ENCODE measurements at regions not wholly inside any gene's neighbourhood (a gene's known extent, or its start where the extent isn't known, plus 50 kb on each side); places are given as distances from the start of the nearest gene placed in this dataset.

DNA sequence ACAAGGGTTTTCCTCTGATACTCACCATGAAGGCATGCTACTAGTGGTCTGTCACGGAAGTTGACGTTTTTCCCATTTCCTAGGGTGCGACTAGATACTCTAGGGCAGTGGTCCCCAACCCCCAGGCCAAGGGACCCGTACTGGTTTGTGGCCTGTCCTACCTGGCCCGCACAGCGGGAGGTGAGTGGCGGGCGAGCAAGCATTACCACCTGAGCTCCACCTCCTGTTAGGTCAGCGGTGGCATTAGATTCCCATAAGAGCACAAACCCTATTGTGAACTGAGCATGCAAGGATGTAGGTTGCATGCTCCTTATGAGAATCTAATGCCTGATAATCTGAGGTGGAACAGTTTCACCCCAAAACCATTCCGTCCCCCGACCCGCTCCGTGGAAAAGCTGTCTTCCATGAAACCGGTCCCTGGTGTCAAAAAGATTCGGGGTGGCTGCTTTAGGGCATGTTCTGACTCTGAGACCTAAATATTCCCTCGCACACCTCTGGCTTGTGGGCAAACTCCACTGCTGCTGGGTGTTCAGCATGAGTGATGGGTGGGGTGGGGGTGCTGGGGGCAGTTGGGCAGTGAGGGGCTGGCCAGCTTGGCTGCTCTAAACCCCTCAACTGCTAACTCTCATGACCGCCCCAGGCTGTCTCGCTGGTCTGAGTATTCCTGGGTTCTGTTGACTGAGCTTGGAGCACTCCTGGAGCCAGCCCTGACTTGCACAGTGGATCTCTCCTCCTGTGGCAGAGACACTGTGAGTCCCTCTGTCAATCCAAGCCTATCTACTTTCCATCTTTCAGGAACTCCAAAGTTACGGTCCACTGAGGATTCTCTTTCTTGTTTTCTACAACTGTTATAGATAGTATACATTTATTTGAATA lies 78.3 kb upstream of the NEK6 start:
- no peak for DNase-seq

DNA sequence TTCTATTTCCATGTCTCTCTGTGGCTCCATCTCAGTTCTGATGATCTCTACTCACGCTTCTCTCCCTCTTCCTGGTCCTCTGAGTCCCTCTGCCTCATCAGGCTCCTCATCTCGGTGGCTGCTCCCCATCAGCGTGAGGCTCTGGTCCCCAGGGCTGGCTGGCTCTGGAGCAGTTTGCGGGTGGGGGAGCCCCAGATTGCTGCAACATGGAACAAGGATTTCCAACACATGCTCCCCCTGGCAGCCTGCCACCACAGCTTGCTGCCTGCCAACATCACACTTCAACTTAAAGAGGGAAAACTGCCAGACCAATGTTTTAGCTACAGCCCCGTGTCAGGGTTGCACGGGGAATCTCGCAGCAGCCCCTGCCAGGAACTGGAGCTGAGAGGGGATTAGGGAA lies 77.2 kb upstream of the NEK6 start:
- DNase-seq = peak; percentile 43

DNA sequence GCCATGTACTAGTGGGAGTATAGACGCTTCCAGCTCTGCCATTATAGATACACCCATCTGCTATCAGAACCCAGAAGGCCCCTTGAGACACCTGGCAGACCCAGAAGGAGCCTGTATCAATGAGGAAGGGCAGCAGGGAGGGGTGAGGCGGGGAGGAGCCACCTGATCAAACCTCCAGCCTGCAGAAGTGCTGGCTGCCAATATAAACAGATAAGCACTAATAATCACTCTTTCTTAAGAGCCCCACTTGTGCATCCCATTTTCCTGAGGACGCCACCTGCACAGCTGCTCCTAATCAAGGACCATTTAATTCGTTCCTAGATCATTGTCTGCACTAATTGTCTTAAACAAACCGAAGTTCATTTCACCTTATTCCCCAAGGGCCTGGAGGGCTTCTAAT lies 75.0 kb upstream of the NEK6 start:
- DNase-seq = peak; percentile 89

DNA sequence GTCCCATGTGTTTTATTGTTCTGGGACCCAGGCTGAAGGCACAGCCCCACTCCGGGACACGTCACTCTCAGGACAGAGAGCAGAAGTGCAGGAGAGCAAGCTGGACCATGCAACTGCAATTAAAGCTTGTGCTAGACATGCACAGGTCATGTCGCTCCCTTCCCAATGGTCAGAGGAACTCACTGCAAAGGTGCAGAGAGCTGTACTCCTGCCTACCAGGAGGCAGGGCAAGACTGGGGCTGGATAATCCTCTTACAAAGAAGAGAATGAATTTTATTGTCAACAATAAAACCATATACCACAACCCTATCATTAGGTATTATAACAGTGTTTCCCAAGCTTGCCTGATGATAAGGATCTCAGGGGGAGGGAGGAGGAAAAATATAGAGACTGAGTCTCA lies 74.0 kb upstream of the NEK6 start:
- DNase-seq = no peak

DNA sequence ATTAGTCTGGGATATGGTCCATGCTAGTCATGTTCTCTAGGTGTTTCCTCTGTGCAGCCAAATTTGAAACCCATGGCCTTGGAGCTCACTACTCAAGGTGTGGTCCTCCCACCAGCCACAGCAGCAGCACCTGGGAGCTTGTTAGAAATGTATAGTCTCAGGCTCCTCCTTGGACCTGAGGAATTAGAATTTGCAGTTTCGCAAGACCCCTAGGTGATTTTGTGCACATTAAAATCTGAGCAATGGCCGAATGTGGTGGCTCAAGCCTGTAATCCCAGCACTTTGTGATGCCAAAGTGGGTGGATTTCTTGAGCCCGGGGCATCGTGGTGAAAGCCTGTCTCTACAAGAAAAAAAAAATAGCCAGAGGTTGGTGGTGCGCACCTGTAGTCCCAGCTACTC lies 72.3 kb upstream of the NEK6 start:
- no peak for DNase-seq

DNA sequence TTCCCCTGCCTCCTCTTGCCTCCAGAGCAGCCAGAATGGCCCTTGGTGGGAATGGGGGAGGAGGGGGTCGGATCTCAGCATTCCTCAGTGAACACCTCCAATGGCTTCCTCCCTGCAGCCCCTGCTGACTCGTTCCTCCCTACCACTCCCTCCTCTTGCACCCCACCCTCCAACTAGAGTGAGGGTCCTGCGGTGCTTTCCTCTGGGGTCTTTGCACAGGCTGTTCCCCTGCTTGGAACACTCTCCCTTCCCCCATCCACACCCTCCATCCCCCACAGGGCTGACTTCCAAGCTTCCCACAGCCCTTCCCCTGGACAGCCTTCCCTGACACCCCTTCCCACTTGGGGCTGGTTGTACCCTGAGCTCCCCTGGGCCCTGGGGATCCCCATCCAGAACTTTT lies 70.4 kb upstream of the NEK6 start:
- no peak for DNase-seq

DNA sequence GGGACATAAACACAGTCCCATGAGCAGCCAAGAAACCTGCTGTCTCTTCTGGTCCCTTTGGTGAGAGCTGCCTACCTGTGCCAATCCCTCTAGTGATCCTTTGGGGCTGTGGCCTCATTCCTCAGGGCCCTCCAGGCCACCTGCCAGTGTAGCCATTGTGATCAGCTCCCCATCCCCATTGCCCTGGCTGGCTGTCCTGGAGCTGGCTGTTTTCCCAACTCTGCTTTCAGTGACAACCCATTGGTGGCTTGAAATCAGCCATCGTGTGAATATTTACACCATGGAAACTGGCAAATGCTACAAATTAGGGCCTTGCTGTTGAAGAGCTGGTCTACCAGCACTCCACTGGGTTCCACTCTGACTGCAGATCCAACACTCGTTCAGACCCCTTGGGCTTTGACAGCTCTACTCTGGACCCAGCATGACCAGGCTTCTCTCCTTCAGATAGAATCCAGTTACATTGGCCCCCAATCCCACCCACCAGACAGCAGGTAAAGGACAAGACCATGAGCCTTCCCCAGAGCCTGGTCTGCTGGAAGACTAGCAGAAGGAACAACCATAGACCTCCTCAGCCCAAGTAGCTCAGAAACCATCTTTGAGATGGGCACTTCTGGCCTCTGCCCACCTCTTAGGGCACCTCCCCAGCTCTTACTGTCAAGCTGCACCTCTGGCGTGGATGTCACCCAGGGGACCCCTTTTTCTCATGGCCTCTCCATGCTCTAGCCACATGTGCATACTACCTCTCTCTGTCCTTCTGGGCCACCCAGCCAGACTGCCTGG lies 69.2 kb upstream of the NEK6 start:
- DNase-seq = peak; percentile 20

DNA sequence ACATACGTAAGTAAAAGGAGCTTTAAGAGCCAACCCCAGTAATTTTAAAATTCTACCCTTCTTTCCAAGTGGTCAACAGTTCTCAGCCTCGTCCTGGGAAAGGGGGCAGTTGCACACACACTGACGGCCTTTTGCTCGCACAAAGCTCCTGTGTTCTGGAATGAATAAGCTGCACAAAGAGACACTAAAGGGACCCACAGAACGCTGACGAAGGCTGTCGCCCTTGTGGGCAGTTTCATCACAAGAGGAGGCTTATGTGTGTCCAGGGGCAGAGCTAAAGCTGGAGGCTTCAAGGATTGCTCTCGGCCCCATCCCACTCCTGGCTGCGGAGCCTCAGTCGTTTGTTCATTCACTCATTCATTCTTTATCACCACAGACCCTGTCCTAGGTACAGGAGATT lies 67.0 kb upstream of the NEK6 start:
- DNase-seq = no peak

DNA sequence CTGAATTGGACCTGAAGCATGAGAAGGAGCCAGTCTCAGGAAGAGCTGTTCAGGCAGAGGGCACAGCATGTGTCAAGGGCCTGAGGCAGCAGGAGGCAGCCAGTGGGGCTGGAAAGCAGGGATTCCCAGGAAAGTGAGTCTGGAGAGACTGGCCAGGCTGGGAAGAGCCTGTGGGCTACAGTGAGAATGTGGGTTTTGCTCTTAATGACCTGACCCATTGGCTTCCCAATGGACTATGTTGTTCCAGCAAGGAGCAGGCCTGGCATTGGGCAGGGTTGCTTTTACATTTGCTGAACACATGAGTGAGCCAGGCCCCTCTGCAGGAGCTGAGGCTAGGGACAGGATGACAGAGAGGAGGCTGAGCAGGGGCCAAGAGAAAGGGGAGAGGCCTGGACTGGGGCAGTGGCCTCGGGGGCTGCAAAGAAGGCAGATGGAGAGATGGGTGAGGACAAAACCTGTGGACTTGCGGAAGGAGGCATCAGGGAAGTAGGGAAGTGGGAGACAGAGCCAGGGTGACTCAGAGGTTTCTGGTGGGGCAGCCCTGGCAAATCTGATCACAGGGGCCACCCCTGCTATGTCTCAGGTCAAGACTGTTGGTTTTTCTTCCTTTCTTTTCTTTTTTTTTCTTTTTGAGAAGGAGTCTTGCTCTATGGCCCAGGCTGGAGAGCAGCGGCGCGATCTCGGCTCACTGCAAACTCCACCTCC lies 65.9 kb upstream of the NEK6 start:
- no peak for DNase-seq

DNA sequence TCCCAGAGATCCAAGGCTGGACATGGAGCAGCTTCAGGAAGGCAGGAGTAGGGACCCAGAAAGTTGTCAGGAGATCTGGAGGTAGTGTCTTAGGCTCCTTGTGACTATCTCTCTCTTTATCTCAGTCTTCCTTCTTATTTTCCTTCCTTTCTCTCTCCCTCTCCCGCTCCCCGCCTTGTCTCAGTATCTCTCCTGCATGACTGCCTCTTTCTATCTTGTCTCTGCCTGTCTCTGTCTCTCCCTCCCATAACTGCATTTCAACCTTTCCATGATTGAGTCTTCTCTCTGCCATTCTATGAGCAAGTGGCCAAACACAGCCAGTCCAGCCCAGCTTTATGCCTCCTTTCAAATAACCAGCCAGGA lies 61.0 kb upstream of the NEK6 start:
- DNase-seq = no peak

DNA sequence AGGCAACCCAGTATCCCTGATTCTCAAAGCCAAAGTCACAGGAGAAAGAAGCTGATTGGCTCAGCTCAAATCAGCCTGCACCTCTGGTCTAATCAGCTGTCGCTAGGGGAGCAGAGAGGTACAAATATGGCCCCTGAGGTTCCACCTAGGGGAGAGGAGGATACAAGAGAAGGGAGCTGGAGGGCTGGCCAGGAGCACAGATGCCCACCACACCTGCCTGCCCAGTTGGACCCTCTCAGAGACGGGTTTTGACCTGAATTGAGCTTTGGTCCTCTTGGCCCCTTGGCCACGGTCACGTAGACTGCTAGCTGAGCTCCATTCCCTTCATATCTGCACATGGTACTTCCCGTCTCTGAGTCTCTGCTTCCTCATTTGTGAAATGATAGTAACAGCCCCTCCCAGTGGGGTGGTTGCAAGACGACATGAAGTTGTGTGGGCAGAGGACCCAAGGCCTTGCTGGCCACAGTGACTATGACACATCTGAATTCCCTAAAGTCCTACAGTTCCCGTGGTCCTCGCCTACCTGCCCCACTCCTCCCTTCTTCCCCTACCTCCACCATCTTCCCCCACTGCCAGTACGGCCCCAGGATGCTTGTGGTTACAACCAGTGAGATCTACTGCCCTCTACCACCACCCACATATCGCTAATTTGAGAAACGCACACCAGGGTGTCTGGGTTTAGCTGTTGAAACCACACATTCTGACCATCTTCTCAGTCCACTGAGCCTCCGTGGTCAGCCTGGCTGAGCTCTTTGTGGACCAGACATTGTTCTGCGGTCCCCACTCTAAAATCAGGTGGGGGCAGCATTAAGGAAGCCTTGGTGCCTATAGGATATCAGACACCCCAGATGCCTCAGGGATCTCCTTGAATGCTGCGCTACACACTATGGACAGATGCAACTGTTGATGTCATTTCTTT lies 60.3 kb upstream of the NEK6 start:
- no peak for DNase-seq

DNA sequence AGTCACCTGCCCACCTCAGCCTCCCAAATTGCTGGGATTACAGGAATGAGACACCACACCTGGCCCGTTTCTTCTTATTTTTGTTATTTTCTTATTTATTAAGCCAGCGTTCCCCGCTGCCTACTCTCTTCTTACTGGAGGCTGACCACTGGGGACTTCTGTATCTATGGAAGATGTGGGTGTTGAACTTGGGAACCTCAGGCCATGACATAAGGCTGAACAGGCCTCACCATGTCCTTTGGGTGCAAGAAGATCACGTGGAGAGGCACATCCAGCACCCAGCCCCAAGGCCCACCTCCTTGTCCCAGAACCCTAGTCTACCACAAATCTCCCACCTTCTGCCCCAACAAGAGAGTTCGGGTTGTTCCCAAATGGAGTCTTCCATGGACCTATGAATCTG lies 59.4 kb upstream of the NEK6 start:
- DNase-seq = no peak

DNA sequence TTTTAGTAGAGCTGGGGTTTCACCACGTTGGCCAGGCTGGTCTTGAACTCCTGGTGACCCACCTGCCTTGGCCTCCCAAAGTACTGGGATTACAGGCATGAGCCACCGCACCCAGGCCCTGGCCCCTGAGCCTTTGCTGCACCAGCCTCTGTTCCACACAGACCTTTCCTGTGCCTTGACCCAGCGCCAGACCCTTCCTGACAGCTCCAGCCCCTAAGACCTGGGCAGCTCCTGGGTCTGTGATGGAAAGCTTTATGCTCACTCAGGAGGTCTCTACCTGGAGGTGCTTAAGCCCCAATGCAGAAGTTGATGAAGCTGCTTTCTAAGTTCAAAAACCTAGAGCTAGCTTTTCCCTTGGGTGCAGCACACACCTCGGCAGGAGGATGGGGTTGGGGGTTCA lies 58.8 kb upstream of the NEK6 start:
- DNase-seq = no peak

DNA sequence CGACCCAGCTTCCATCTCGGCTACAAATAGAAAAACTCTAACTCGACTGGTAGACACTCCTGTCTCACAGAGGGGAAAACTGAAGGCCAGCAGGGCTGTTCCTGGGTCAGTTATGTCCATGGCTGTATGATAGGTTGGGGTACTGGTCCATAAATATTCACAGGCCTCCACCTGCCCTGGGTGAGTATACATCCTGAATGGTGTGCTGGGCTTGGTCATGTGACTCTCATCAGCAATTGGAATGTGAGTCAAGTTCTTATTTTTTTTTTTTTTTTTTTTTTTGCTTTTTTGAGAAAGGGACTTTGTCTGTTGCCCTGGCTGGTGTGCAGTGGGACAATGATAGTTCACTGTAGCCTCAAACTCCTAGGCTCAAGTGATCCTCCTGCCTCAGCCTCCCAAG lies 58.3 kb upstream of the NEK6 start:
- DNase-seq = no peak

DNA sequence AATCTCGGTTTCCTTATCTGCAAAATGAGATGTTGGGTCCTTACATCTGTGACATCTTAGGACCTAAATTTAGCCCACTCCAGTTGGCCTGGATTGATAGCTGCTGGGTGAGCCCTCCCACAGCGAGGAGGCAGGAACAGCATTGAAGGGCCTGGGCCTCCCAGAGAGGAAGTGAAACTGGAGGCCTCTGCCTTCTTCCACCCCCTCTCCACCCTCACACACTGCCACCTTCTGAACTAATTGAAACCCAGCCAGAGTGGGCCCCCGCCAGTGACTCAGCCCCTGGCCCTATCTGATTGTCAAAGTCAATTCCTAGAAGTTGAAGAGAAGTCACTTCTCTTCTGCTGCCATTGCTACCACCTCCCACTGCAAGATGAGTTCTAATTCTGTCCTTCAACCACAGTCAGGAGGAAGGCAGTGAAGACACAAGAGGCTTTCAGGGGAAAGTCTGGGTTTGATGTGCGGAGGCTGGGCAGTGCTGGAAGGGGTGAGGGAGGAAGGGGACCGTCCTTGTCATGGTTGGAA lies 55.2 kb upstream of the NEK6 start:
- DNase-seq = no peak

DNA sequence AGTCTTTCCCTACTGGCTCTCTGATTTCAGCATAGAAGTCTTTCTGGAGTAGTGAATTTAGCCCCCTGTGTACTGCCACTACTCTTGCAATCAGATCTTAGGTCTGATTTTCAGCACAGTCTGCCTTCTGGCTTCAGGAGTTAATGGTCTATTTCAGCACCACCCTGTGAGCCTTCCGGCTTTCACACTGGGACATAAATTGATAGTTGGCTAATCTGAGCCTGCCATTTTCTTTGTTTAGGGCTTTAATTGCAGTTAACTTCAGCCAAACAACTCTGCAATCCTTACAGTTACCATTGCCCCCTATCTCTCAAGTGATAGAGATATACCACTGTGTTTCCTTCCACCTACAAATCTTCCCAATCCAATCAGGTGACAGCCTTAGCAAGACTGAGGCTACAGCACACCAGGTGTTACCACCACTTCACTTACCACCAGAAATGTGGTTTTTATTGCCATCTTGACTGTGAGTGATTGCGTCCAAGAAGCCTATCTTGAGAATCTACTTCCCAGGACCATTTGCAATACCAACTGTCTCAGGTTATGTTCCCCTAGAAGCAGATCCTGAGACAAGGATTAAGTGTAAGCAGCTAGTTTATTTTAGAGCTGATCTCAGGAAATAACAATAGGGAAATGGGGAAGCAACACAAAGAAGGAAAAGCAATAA lies 51.9 kb upstream of the NEK6 start:
- DNase-seq = no peak

DNA sequence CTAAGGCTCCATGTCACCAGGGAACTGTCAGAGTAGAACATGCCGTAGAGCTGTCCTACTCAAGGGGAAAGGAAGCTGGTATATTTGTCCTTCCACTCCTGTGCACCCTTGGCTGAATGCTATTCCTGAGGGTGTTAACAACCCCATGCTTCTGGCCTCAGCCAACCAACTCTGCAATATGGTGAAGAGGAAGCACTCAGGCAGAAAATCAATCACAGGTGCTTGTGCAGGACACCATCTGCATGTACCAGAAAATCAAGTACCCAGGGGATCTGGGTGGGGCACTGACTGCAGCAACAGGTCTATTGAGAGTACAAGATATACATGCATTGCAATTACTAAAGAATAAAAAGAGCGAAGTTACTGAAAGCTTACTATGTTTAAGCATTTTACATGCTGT lies 51.4 kb upstream of the NEK6 start:
- peak; percentile 86 for DNase-seq
